ENCODE measurements at regions not wholly inside any gene's neighbourhood (a gene's known extent, or its start where the extent isn't known, plus 50 kb on each side); places are given as distances from the start of the nearest gene placed in this dataset.

- no peak overlapping the region for H3K27ac ChIP-seq (ENCODE audit: low read depth in 1 of 2, low read length in 2 of 2)
- no peaks in the 10 kb centered on the region for H3K36me3 ChIP-seq (ENCODE audit: control insufficient read depth in 4 of 4, insufficient read depth in 3 of 4, low read depth in 1 of 4, low read length in 3 of 4)
- TF ChIP-seq HNF4G (IDR thresholded peaks at IDR 0.05) (no peak), JUND (IDR thresholded peaks at IDR 0.05) (no peak), MAX (IDR thresholded peaks at IDR 0.05) (no peak), FOXA1 (IDR thresholded peaks at IDR 0.05) (no peak), HNF4A (conservative IDR thresholded peaks at IDR 0.05) (no peak), RXRA (IDR thresholded peaks at IDR 0.05) (no peak), SP1 (IDR thresholded peaks at IDR 0.05) (no peak), GABPA (IDR thresholded peaks at IDR 0.05 in 1 of 2, conservative IDR thresholded peaks at IDR 0.05 in 1 of 2) (no peak), RAD21 (IDR thresholded peaks at IDR 0.05) (no peak), NR2F2 (IDR thresholded peaks at IDR 0.05) (no peak), TAF1 (conservative IDR thresholded peaks at IDR 0.05) (no peak), FOXA2 (IDR thresholded peaks at IDR 0.05) (no peak)
- TF ChIP-seq, protein P1, sequence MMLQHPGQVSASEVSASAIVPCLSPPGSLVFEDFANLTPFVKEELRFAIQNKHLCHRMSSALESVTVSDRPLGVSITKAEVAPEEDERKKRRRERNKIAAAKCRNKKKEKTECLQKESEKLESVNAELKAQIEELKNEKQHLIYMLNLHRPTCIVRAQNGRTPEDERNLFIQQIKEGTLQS (IDR thresholded peaks at IDR 0.05) = no peak
- TF ChIP-seq, protein P2, sequence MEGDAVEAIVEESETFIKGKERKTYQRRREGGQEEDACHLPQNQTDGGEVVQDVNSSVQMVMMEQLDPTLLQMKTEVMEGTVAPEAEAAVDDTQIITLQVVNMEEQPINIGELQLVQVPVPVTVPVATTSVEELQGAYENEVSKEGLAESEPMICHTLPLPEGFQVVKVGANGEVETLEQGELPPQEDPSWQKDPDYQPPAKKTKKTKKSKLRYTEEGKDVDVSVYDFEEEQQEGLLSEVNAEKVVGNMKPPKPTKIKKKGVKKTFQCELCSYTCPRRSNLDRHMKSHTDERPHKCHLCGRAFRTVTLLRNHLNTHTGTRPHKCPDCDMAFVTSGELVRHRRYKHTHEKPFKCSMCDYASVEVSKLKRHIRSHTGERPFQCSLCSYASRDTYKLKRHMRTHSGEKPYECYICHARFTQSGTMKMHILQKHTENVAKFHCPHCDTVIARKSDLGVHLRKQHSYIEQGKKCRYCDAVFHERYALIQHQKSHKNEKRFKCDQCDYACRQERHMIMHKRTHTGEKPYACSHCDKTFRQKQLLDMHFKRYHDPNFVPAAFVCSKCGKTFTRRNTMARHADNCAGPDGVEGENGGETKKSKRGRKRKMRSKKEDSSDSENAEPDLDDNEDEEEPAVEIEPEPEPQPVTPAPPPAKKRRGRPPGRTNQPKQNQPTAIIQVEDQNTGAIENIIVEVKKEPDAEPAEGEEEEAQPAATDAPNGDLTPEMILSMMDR (IDR thresholded peaks at IDR 0.05; ENCODE audit: low read depth, low read length, missing input control) = no peak
- no peaks in the 10 kb centered on the region for H3K27me3 ChIP-seq (ENCODE audit: control insufficient read depth in 4 of 4, insufficient read depth in 4 of 4, low read length in 3 of 4)
- H3K4me3 ChIP-seq (ENCODE audit: low read depth in 1 of 3, low read length in 3 of 3) = no peak overlapping the region
- no peaks in the 10 kb centered on the region for H3K9me3 ChIP-seq (ENCODE audit: control insufficient read depth in 4 of 4, low read length in 3 of 4)
- DNase-seq (ENCODE audit: low spot score) = no peak
- H3K9ac ChIP-seq (ENCODE audit: low read depth in 1 of 2, low read length in 2 of 2) = no peak overlapping the region
- H3K4me1 ChIP-seq (ENCODE audit: control insufficient read depth in 4 of 4, insufficient read depth in 4 of 4, low read length in 3 of 4) = no peaks in the 10 kb centered on the region
These were observed 492.4 kb upstream of the NFIA start for GRCh38 chr1:60589916-60590315.

DNA sequence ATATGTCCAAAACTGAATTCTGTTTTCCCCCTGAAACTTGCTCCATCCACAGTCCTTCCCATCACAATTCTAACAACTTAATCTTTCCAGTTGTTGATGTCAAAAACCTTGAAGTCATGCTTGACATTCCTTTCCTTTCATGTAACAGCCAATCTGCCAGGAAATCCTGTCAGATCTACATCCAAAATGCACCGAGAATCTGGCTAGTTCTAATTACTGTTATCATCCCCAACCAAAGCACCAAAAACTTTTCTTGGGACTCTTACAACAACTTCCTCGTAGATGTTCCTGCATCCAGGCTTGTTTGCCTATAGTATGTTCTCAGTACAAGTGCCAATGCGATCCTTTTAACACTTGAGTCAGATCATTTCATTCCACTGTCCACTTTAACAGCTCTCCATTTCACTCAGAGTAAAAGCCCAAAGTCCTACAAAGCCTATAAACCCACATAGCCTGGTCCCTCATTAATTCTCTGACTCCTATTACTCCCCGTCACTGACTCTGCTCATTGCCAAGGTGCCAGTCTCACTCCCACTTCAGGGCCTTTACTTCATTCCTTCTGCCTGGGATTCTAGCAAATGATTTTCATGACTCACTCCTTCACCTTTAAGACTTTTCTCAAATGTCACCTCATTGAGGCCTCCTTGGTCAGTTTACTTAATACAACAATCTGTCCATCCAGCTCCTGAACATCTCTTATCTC is 493.2 kb upstream of the NFIA start:
- no peak overlapping the region for H3K27ac ChIP-seq (ENCODE audit: low read depth in 1 of 2, low read length in 2 of 2)

More for the DNA sequence above, 493.2 kb upstream of the NFIA start:
- TF ChIP-seq JUND (IDR thresholded peaks at IDR 0.05) (no peak), EGR1 (IDR thresholded peaks at IDR 0.05; ENCODE audit: low read depth in 2 of 2) (no peak), FOXA1 (IDR thresholded peaks at IDR 0.05) (no peak), NR2F2 (IDR thresholded peaks at IDR 0.05) (no peak), TAF1 (conservative IDR thresholded peaks at IDR 0.05) (no peak), FOXA2 (IDR thresholded peaks at IDR 0.05) (no peak), SP1 (IDR thresholded peaks at IDR 0.05) (no peak), GABPA (IDR thresholded peaks at IDR 0.05 in 1 of 2, conservative IDR thresholded peaks at IDR 0.05 in 1 of 2) (no peak), RAD21 (IDR thresholded peaks at IDR 0.05) (no peak), YY1 (IDR thresholded peaks at IDR 0.05) (no peak), MAX (IDR thresholded peaks at IDR 0.05) (no peak), RXRA (IDR thresholded peaks at IDR 0.05) (no peak), HNF4A (conservative IDR thresholded peaks at IDR 0.05) (no peak), HNF4G (IDR thresholded peaks at IDR 0.05) (no peak)
- TF ChIP-seq, protein P1 (IDR thresholded peaks at IDR 0.05) = no peak
- TF ChIP-seq, protein P2 (IDR thresholded peaks at IDR 0.05; ENCODE audit: low read depth, low read length, missing input control) = no peak
- TF ChIP-seq, protein P3, sequence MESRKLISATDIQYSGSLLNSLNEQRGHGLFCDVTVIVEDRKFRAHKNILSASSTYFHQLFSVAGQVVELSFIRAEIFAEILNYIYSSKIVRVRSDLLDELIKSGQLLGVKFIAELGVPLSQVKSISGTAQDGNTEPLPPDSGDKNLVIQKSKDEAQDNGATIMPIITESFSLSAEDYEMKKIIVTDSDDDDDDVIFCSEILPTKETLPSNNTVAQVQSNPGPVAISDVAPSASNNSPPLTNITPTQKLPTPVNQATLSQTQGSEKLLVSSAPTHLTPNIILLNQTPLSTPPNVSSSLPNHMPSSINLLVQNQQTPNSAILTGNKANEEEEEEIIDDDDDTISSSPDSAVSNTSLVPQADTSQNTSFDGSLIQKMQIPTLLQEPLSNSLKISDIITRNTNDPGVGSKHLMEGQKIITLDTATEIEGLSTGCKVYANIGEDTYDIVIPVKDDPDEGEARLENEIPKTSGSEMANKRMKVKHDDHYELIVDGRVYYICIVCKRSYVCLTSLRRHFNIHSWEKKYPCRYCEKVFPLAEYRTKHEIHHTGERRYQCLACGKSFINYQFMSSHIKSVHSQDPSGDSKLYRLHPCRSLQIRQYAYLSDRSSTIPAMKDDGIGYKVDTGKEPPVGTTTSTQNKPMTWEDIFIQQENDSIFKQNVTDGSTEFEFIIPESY (IDR thresholded peaks at IDR 0.05) = no peak
- TF ChIP-seq, protein P4, sequence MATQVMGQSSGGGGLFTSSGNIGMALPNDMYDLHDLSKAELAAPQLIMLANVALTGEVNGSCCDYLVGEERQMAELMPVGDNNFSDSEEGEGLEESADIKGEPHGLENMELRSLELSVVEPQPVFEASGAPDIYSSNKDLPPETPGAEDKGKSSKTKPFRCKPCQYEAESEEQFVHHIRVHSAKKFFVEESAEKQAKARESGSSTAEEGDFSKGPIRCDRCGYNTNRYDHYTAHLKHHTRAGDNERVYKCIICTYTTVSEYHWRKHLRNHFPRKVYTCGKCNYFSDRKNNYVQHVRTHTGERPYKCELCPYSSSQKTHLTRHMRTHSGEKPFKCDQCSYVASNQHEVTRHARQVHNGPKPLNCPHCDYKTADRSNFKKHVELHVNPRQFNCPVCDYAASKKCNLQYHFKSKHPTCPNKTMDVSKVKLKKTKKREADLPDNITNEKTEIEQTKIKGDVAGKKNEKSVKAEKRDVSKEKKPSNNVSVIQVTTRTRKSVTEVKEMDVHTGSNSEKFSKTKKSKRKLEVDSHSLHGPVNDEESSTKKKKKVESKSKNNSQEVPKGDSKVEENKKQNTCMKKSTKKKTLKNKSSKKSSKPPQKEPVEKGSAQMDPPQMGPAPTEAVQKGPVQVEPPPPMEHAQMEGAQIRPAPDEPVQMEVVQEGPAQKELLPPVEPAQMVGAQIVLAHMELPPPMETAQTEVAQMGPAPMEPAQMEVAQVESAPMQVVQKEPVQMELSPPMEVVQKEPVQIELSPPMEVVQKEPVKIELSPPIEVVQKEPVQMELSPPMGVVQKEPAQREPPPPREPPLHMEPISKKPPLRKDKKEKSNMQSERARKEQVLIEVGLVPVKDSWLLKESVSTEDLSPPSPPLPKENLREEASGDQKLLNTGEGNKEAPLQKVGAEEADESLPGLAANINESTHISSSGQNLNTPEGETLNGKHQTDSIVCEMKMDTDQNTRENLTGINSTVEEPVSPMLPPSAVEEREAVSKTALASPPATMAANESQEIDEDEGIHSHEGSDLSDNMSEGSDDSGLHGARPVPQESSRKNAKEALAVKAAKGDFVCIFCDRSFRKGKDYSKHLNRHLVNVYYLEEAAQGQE (IDR thresholded peaks at IDR 0.05) = no peak
- H3K27me3 ChIP-seq (ENCODE audit: control insufficient read depth in 4 of 4, insufficient read depth in 4 of 4, low read length in 3 of 4) = no peaks in the 10 kb centered on the region
- H3K4me1 ChIP-seq (ENCODE audit: control insufficient read depth in 4 of 4, insufficient read depth in 4 of 4, low read length in 3 of 4) = no peaks in the 10 kb centered on the region
- WGBS = 73% methylated on average over 4 of the region's 4 CpGs
- H3K36me3 ChIP-seq (ENCODE audit: control insufficient read depth in 4 of 4, insufficient read depth in 3 of 4, low read depth in 1 of 4, low read length in 3 of 4) = no peaks in the 10 kb centered on the region
- peaks cover 0 to 5% (median 2%) of the 10 kb centered on the region in 4 donors for H3K9me3 ChIP-seq (ENCODE audit: control insufficient read depth in 4 of 4, low read length in 3 of 4)
- H3K9ac ChIP-seq (ENCODE audit: low read depth in 1 of 2, low read length in 2 of 2) = no peak overlapping the region
- no peak for DNase-seq (ENCODE audit: low spot score)
- no peak overlapping the region for H3K4me3 ChIP-seq (ENCODE audit: low read depth in 1 of 3, low read length in 3 of 3)
